ENCODE measurements at regions not wholly inside any gene's neighbourhood (a gene's known extent, or its start where the extent isn't known, plus 50 kb on each side); places are given as distances from the start of the nearest gene placed in this dataset.

DNA sequence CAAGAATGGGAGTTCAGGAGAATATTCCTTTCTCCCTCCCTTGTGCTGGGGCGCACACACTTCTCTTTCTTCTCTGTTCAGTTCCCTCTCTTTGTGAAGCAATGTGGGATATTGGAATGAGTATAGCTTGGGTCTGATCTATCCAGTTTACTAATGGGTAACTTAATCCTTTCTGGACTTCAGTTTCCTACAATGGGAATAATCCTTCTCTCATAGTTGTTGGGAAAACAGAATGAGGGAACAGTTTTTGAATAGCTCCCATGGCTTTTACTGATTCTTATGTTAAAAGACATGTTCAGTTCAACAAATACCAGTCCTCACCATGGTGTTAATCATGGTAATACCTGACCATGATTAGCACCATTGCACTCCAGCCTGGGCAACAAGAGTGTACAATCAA lies 93.1 kb downstream of the ARL4C start:
- TF ChIP-seq EP300 (IDR thresholded peaks at IDR 0.05) = no peak
- TF ChIP-seq, protein P1, sequence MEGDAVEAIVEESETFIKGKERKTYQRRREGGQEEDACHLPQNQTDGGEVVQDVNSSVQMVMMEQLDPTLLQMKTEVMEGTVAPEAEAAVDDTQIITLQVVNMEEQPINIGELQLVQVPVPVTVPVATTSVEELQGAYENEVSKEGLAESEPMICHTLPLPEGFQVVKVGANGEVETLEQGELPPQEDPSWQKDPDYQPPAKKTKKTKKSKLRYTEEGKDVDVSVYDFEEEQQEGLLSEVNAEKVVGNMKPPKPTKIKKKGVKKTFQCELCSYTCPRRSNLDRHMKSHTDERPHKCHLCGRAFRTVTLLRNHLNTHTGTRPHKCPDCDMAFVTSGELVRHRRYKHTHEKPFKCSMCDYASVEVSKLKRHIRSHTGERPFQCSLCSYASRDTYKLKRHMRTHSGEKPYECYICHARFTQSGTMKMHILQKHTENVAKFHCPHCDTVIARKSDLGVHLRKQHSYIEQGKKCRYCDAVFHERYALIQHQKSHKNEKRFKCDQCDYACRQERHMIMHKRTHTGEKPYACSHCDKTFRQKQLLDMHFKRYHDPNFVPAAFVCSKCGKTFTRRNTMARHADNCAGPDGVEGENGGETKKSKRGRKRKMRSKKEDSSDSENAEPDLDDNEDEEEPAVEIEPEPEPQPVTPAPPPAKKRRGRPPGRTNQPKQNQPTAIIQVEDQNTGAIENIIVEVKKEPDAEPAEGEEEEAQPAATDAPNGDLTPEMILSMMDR (IDR thresholded peaks at IDR 0.05) = no peak
- no peak for TF ChIP-seq POLR2A (IDR thresholded peaks at IDR 0.05)

Data from gastroesophageal sphincter (tissue), 3 donors.